ENCODE measurements at regions not wholly inside any gene's neighbourhood (a gene's known extent, or its start where the extent isn't known, plus 50 kb on each side); places are given as distances from the start of the nearest gene placed in this dataset.
A peak's percentile ranks its signal among the peaks of the same experiment; 100 is the strongest.

DNA sequence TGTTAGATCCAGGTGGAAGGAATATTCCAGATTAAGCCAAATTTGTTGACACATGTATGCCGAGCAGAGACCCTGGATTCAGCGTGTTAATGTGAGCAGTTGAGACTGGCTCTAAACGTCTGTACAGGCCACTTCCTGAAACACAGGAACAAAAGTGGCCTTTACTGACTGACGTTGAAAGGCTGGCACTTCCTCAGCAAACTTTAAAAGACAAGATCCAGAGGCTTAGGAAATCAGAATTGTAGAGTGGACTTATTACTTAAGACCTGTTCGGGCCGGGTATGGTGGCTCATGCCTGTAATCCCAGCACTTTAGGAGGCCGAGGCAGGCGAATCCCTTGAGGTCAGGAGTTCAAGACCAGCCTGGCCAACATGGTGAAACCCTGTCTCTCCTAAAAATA is 125.7 kb upstream of the ARID1B start:
- WGBS (ENCODE audit: insufficient coverage, low coverage, low lambda C conversion rate, missing lambda C conversion rate): 64% methylated on average over 6 of the region's 8 CpGs
- intact Hi-C loops (cut with DNase I): no loop called here
- Histone ChIP-seq H3K27me3 (no peaks in the 10 kb centered on the region), H3K4me1 (no peaks in the 10 kb centered on the region), H3K9me3 (no peaks in the 10 kb centered on the region), H3K4me3 (no peak overlapping the region), H3K36me3 (no peaks in the 10 kb centered on the region), H3K27ac (no peak overlapping the region)
- ATAC-seq: peak in 3 of 4 donors; percentile 29 to 55 (median 45)
- TF ChIP-seq, protein P1, sequence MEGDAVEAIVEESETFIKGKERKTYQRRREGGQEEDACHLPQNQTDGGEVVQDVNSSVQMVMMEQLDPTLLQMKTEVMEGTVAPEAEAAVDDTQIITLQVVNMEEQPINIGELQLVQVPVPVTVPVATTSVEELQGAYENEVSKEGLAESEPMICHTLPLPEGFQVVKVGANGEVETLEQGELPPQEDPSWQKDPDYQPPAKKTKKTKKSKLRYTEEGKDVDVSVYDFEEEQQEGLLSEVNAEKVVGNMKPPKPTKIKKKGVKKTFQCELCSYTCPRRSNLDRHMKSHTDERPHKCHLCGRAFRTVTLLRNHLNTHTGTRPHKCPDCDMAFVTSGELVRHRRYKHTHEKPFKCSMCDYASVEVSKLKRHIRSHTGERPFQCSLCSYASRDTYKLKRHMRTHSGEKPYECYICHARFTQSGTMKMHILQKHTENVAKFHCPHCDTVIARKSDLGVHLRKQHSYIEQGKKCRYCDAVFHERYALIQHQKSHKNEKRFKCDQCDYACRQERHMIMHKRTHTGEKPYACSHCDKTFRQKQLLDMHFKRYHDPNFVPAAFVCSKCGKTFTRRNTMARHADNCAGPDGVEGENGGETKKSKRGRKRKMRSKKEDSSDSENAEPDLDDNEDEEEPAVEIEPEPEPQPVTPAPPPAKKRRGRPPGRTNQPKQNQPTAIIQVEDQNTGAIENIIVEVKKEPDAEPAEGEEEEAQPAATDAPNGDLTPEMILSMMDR (IDR thresholded peaks at IDR 0.05): no peak
- no peak for TF ChIP-seq POLR2A (IDR thresholded peaks at IDR 0.05)
- no peak for DNase-seq

DNA sequence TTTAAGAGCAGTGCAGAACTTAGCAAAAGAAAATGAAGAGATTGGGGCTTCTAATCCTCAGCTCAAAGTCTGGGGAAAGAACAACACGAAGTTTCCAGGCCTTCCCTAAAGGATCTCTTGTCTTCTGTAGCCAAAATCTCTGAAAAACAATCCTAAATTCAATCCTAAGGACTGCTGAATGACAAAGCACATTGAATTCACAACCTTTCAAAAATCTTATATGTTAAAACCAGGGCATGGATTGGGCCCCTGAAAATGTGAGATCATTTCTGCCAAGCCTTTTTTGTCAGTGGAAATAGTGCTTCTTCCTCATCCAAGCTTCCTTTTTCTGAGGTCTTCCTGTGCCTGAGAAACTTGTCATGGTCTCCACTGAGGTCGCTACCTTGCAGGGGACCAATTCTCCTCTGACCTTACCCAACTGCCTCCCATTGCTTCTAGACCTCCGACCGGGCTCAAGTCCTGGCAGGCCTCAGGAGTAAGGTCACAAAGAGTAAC is 126.2 kb upstream of the ARID1B start:
- 73% methylated on average over 3 of the region's 4 CpGs for WGBS (ENCODE audit: insufficient coverage, low coverage, low lambda C conversion rate, missing lambda C conversion rate)
- TF ChIP-seq POLR2A (IDR thresholded peaks at IDR 0.05): no peak
- TF ChIP-seq, protein P1 (IDR thresholded peaks at IDR 0.05): no peak
- H3K36me3 ChIP-seq: no peaks in the 10 kb centered on the region
- H3K4me3 ChIP-seq: no peak overlapping the region
- H3K27ac ChIP-seq: no peak overlapping the region
- ATAC-seq (peak in 2 of 4 donors; percentile 28 to 32), DNase-seq (no peak)
- intact Hi-C loops (cut with DNase I): no loop called here
- no peaks in the 10 kb centered on the region for H3K27me3 ChIP-seq
- no peaks in the 10 kb centered on the region for H3K4me1 ChIP-seq
- no peaks in the 10 kb centered on the region for H3K9me3 ChIP-seq

DNA sequence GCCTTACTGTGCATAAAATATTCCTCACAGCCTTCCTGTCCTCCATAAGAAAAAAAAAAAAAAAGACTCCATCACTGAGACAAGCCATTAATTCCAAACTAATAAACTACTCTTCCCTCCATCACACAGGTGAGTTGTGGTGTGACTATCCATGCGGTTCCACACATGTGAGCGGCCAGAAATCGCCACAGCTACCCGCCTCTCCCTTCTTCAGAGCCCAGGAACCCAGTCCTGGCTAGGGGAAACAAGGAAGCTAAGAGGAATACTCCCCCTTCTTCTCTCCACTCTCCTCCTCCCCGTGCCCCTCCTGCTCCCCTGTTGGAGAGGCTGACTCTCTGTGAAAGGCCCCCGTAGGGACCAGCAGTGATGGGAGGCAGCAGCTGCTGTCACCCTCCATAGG is 128.6 kb upstream of the ARID1B start:
- Histone ChIP-seq H3K9me3 (no peaks in the 10 kb centered on the region), H3K36me3 (no peaks in the 10 kb centered on the region), H3K27me3 (no peaks in the 10 kb centered on the region), H3K27ac (no peak overlapping the region), H3K4me1 (no peaks in the 10 kb centered on the region), H3K4me3 (no peak overlapping the region)
- WGBS (ENCODE audit: insufficient coverage, low coverage, low lambda C conversion rate, missing lambda C conversion rate): 75% methylated on average over 5 of the region's 6 CpGs
- TF ChIP-seq, protein P1 (IDR thresholded peaks at IDR 0.05): no peak
- TF ChIP-seq POLR2A (IDR thresholded peaks at IDR 0.05): no peak
- ATAC-seq: no peak
- intact Hi-C loops (cut with DNase I): no loop called here
- no peak for DNase-seq

DNA sequence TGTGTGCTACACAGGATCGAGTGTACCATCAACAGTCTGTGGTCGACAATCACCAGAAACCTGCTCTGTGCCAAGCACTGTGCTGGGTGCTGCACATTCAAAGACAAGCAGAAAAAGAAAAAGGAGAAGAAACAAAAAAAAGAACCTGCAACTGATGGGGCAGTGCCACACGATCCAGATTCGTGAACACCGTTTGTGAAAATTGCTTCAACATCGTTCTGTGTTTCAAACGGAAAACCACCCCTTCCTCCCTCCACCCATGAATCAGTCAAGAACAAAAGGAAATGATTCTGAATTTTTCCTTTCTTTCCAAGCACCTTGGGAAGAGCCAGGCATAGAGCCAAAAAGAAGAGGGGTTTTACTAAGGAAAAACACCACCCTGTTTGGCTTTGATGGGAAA is 129.2 kb upstream of the ARID1B start:
- intact Hi-C loops (cut with DNase I): no loop called here
- DNase-seq (no peak), ATAC-seq (no peak)
- H3K27me3 ChIP-seq: no peaks in the 10 kb centered on the region
- no peak overlapping the region for H3K4me3 ChIP-seq
- no peak overlapping the region for H3K27ac ChIP-seq
- H3K4me1 ChIP-seq: no peaks in the 10 kb centered on the region
- no peak for TF ChIP-seq POLR2A (IDR thresholded peaks at IDR 0.05)
- TF ChIP-seq, protein P1 (IDR thresholded peaks at IDR 0.05): no peak
- WGBS (ENCODE audit: insufficient coverage, low coverage, low lambda C conversion rate, missing lambda C conversion rate): 25% methylated on average over 7 of the region's 7 CpGs
- no peaks in the 10 kb centered on the region for H3K9me3 ChIP-seq
- no peaks in the 10 kb centered on the region for H3K36me3 ChIP-seq
